NCI-H460 (cell line): ENCODE measurements at regions not wholly inside any gene's neighbourhood (a gene's known extent, or its start where the extent isn't known, plus 50 kb on each side); places are given as distances from the start of the nearest gene placed in this dataset.
A peak's percentile ranks its signal among the peaks of the same experiment; 100 is the strongest.

ENCODE experiments used
- DNase-seq: peaks from one replicate; pipeline ENCODE4 v3.0.0-alpha.2; 2016; ENCODE audit warnings: low read depth; ENCODE audit errors: extremely low read depth

- DNase-seq, result no peak
Measured at GRCh38 chr7:55690-56248, 136.6 kb upstream of the FAM20C start.

- no peak for DNase-seq
Measured at GRCh38 chr7:56291-56913, 136.0 kb upstream of the FAM20C start.

- DNase-seq, result no peak
Measured at GRCh38 chr7:57071-57470, 135.3 kb upstream of the FAM20C start.

- no peak for DNase-seq
Measured at GRCh38 chr7:57482-58255, 134.7 kb upstream of the FAM20C start.

- no peak for DNase-seq
Measured at GRCh38 chr7:58316-58715, 134.1 kb upstream of the FAM20C start.

GRCh38 chr7:59079-60016, 133.0 kb upstream of the FAM20C start:
- DNase-seq, result no peak

- no peak for DNase-seq
Measured at GRCh38 chr7:60017-60675, 132.2 kb upstream of the FAM20C start.

GRCh38 chr7:60706-61105, 131.7 kb upstream of the FAM20C start:
- no peak for DNase-seq

GRCh38 chr7:61111-61510, 131.3 kb upstream of the FAM20C start:
- no peak for DNase-seq

GRCh38 chr7:61576-62360, 130.6 kb upstream of the FAM20C start:
- no peak for DNase-seq

GRCh38 chr7:62361-63116, 129.8 kb upstream of the FAM20C start:
- no peak for DNase-seq

- no peak for DNase-seq
Measured at GRCh38 chr7:63117-63480, 129.3 kb upstream of the FAM20C start.

- DNase-seq, result no peak
Measured at GRCh38 chr7:63521-64021, 128.8 kb upstream of the FAM20C start.

GRCh38 chr7:64098-64915, 128.1 kb upstream of the FAM20C start:
- DNase-seq, result peak; percentile 40

GRCh38 chr7:64916-65341, 127.4 kb upstream of the FAM20C start:
- DNase-seq, result no peak

GRCh38 chr7:65554-65953, 126.8 kb upstream of the FAM20C start:
- DNase-seq, result no peak

GRCh38 chr7:66296-66695, 126.1 kb upstream of the FAM20C start:
- DNase-seq, result no peak

- DNase-seq, result no peak
Measured at GRCh38 chr7:66741-67140, 125.6 kb upstream of the FAM20C start.
